ENCODE measurements at regions not wholly inside any gene's neighbourhood (a gene's known extent, or its start where the extent isn't known, plus 50 kb on each side); places are given as distances from the start of the nearest gene placed in this dataset.

- no peak for DNase-seq
- TF ChIP-seq CTCF (IDR thresholded peaks at IDR 0.05) (no peak), POLR2A (IDR thresholded peaks at IDR 0.05) (no peak)
- H3K36me3 ChIP-seq, result no peaks in the 10 kb centered on the region
- intact Hi-C loops (cut with DNase I), result no loop called here
- no peak overlapping the region for H3K27ac ChIP-seq
- H3K4me1 ChIP-seq, result no peaks in the 10 kb centered on the region
- H3K27me3 ChIP-seq, result no peaks in the 10 kb centered on the region
- no peaks in the 10 kb centered on the region for H3K9me3 ChIP-seq
- H3K4me3 ChIP-seq, result no peak overlapping the region
Observed at GRCh38 chr4:177147668-177148067, 162.0 kb upstream of the NEIL3 start.

GRCh38 chr4:177155454-177155853 lies 154.2 kb upstream of the NEIL3 start:
- no peaks in the 10 kb centered on the region for H3K27me3 ChIP-seq
- TF ChIP-seq POLR2A (IDR thresholded peaks at IDR 0.05) (no peak), CTCF (IDR thresholded peaks at IDR 0.05) (no peak)
- no peak for DNase-seq
- no peaks in the 10 kb centered on the region for H3K4me1 ChIP-seq
- no peaks in the 10 kb centered on the region for H3K9me3 ChIP-seq
- H3K4me3 ChIP-seq, result no peak overlapping the region
- no peaks in the 10 kb centered on the region for H3K36me3 ChIP-seq
- WGBS, 2 donors, result 83 to 87% methylated on average over 3 of the region's 3 CpGs
- H3K27ac ChIP-seq, result no peak overlapping the region
- intact Hi-C loops (cut with DNase I), result no loop called here

- H3K4me3 ChIP-seq, result no peak overlapping the region
- H3K36me3 ChIP-seq, result no peaks in the 10 kb centered on the region
- DNase-seq, result no peak
- no peak overlapping the region for H3K27ac ChIP-seq
- intact Hi-C loops (cut with DNase I), result no loop called here
- TF ChIP-seq CTCF (IDR thresholded peaks at IDR 0.05) (no peak), POLR2A (IDR thresholded peaks at IDR 0.05) (no peak)
- WGBS, 2 donors, result 80 to 90% methylated on average over 2 to 5 of the region's 6 CpGs
- no peaks in the 10 kb centered on the region for H3K4me1 ChIP-seq
- no peaks in the 10 kb centered on the region for H3K9me3 ChIP-seq
- no peaks in the 10 kb centered on the region for H3K27me3 ChIP-seq
Observed at GRCh38 chr4:177159600-177159999, 150.1 kb upstream of the NEIL3 start.

- intact Hi-C loops (cut with DNase I), result no loop called here
- no peaks in the 10 kb centered on the region for H3K4me1 ChIP-seq
- no peaks in the 10 kb centered on the region for H3K27me3 ChIP-seq
- no peak for DNase-seq
- TF ChIP-seq POLR2A (IDR thresholded peaks at IDR 0.05) (no peak), CTCF (IDR thresholded peaks at IDR 0.05) (no peak)
- no peak overlapping the region for H3K27ac ChIP-seq
- no peaks in the 10 kb centered on the region for H3K9me3 ChIP-seq
- H3K4me3 ChIP-seq, result no peak overlapping the region
- H3K36me3 ChIP-seq, result no peaks in the 10 kb centered on the region
Observed at GRCh38 chr4:177161781-177162180, 147.9 kb upstream of the NEIL3 start.

- Histone ChIP-seq H3K4me1 (no peaks in the 10 kb centered on the region), H3K9me3 (no peaks in the 10 kb centered on the region), H3K27me3 (no peaks in the 10 kb centered on the region), H3K4me3 (no peak overlapping the region), H3K36me3 (no peaks in the 10 kb centered on the region), H3K27ac (no peak overlapping the region)
- no peak for DNase-seq
- 81 to 84% methylated on average over 4 of the region's 4 CpGs for WGBS, 2 donors
- intact Hi-C loops (cut with DNase I), result no loop called here
- TF ChIP-seq CTCF (IDR thresholded peaks at IDR 0.05) (no peak), POLR2A (IDR thresholded peaks at IDR 0.05) (no peak)
Observed at GRCh38 chr4:177163532-177163931, 146.1 kb upstream of the NEIL3 start.
